Ishikawa (cell line): ENCODE measurements at regions not wholly inside any gene's neighbourhood (a gene's known extent, or its start where the extent isn't known, plus 50 kb on each side); places are given as distances from the start of the nearest gene placed in this dataset.

Experiments used
- CEBPB ChIP-seq: IDR thresholded peaks from 2 replicates; pipeline ENCODE4 v1.6.1; 2012
- CREB1 ChIP-seq: IDR thresholded peaks from 2 replicates; pipeline ENCODE4 v1.6.1; 2012; ENCODE audit warnings: low read depth
- EGR1 ChIP-seq: IDR thresholded peaks from 2 replicates; pipeline ENCODE4 v1.6.1; 2012
- EP300 ChIP-seq: IDR thresholded peaks from 2 replicates; pipeline ENCODE4 v1.6.1; 2012; ENCODE audit warnings: borderline replicate concordance
- FOXM1 ChIP-seq: IDR thresholded peaks from 2 replicates; pipeline ENCODE4 v1.6.1; 2012; ENCODE audit warnings: low read depth, borderline replicate concordance
- MAX ChIP-seq: IDR thresholded peaks from 2 replicates; pipeline ENCODE4 v1.6.1; 2012
- NFIC ChIP-seq: IDR thresholded peaks from 2 replicates; pipeline ENCODE4 v1.6.1; 2012
- RAD21 ChIP-seq: IDR thresholded peaks from 2 replicates; pipeline ENCODE4 v1.6.1; 2012; ENCODE audit warnings: low read depth
- TAF1 ChIP-seq: IDR thresholded peaks from 2 replicates; pipeline ENCODE4 v1.6.1; 2012; ENCODE audit warnings: low read depth, mild to moderate bottlenecking
- TCF12 ChIP-seq: IDR thresholded peaks from 2 replicates; pipeline ENCODE4 v1.6.1; 2012; ENCODE audit warnings: low read depth
- TEAD4 ChIP-seq: IDR thresholded peaks from 2 replicates; pipeline ENCODE4 v1.6.1; 2012
- USF1 ChIP-seq: IDR thresholded peaks from 2 replicates; pipeline ENCODE4 v1.6.1; 2012
- YY1 ChIP-seq: IDR thresholded peaks from 2 replicates; pipeline ENCODE4 v1.6.1; 2012; ENCODE audit warnings: low read depth
- ZBTB7A ChIP-seq: IDR thresholded peaks from 2 replicates; pipeline ENCODE4 v1.6.1; 2012; ENCODE audit warnings: low read depth
- TF ChIP-seq, protein P1 (sequence below): IDR thresholded peaks from 2 replicates; pipeline ENCODE4 v1.6.1; 2012; ENCODE audit warnings: low read depth, mild to moderate bottlenecking

GRCh38 chr6:20335872-20336271 lies 65.8 kb upstream of the E2F3 start:
- no peak for TF ChIP-seq TEAD4
- no peak for TF ChIP-seq CEBPB
- TF ChIP-seq CREB1: no peak
- no peak for TF ChIP-seq TAF1
- TF ChIP-seq, protein P1, sequence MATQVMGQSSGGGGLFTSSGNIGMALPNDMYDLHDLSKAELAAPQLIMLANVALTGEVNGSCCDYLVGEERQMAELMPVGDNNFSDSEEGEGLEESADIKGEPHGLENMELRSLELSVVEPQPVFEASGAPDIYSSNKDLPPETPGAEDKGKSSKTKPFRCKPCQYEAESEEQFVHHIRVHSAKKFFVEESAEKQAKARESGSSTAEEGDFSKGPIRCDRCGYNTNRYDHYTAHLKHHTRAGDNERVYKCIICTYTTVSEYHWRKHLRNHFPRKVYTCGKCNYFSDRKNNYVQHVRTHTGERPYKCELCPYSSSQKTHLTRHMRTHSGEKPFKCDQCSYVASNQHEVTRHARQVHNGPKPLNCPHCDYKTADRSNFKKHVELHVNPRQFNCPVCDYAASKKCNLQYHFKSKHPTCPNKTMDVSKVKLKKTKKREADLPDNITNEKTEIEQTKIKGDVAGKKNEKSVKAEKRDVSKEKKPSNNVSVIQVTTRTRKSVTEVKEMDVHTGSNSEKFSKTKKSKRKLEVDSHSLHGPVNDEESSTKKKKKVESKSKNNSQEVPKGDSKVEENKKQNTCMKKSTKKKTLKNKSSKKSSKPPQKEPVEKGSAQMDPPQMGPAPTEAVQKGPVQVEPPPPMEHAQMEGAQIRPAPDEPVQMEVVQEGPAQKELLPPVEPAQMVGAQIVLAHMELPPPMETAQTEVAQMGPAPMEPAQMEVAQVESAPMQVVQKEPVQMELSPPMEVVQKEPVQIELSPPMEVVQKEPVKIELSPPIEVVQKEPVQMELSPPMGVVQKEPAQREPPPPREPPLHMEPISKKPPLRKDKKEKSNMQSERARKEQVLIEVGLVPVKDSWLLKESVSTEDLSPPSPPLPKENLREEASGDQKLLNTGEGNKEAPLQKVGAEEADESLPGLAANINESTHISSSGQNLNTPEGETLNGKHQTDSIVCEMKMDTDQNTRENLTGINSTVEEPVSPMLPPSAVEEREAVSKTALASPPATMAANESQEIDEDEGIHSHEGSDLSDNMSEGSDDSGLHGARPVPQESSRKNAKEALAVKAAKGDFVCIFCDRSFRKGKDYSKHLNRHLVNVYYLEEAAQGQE: no peak
- TF ChIP-seq EP300: no peak
- no peak for TF ChIP-seq TCF12
- TF ChIP-seq NFIC: no peak
- no peak for TF ChIP-seq RAD21
- TF ChIP-seq ZBTB7A: no peak
- no peak for TF ChIP-seq EGR1
- TF ChIP-seq FOXM1: no peak

GRCh38 chr6:20338156-20338555 lies 63.5 kb upstream of the E2F3 start:
- TF ChIP-seq TCF12 (no peak), MAX (no peak), YY1 (no peak), TEAD4 (no peak), TAF1 (no peak), CREB1 (no peak), EP300 (no peak), USF1 (no peak), NFIC (no peak), FOXM1 (no peak), RAD21 (no peak), CEBPB (no peak)
- TF ChIP-seq, protein P1: no peak

GRCh38 chr6:20340068-20340848 lies 61.4 kb upstream of the E2F3 start:
- no peak for TF ChIP-seq EP300
- no peak for TF ChIP-seq MAX
- TF ChIP-seq YY1: no peak
- TF ChIP-seq CEBPB: no peak
- TF ChIP-seq, protein P1: no peak
- TF ChIP-seq TEAD4: no peak
- no peak for TF ChIP-seq FOXM1
- TF ChIP-seq TCF12: no peak
- TF ChIP-seq RAD21: no peak
- TF ChIP-seq NFIC: no peak
- no peak for TF ChIP-seq USF1
- no peak for TF ChIP-seq TAF1

- TF ChIP-seq, protein P1: no peak
- no peak for TF ChIP-seq USF1
- TF ChIP-seq MAX: no peak
Observed at GRCh38 chr6:20341096-20341495, 60.6 kb upstream of the E2F3 start.
